ENCODE measurements at regions not wholly inside any gene's neighbourhood (a gene's known extent, or its start where the extent isn't known, plus 50 kb on each side); places are given as distances from the start of the nearest gene placed in this dataset.
"Not testable (repeated sequence)": the region's sequence is repeated elsewhere in the genome, so short reads cannot be mapped to it uniquely, and the experiment has no call there.

GRCh38 chr21:30042443-30042842 is 102.6 kb upstream of the GRIK1 start:
- WGBS, 2 donors = 87 to 95% methylated on average over 1 of the region's 1 CpG
- Histone ChIP-seq H3K4me3 (no peak overlapping the region), H3K36me3 (no peaks in the 10 kb centered on the region), H3K4me1 (no peaks in the 10 kb centered on the region), H3K27ac (no peak overlapping the region), H3K27me3 (no peaks in the 10 kb centered on the region), H3K9me3 (no peaks in the 10 kb centered on the region)
- TF ChIP-seq CTCF (IDR thresholded peaks at IDR 0.05) = no peak
- TF ChIP-seq POLR2AphosphoS5 (IDR thresholded peaks at IDR 0.05) = no peak
- TF ChIP-seq POLR2A (IDR thresholded peaks at IDR 0.05) = no peak
- DNase-seq = no peak
- intact Hi-C loops (cut with DNase I) = loop anchor here (5.0 kb wide), 1 partner anchor 1045 kb away; no protein-coding TSS in a partner anchor

- Histone ChIP-seq H3K9me3 (no peaks in the 10 kb centered on the region), H3K27me3 (no peaks in the 10 kb centered on the region), H3K27ac (no peak overlapping the region), H3K4me3 (no peak overlapping the region), H3K4me1 (no peaks in the 10 kb centered on the region), H3K36me3 (no peaks in the 10 kb centered on the region)
- 93 to 95% methylated on average over 12 of the region's 12 CpGs for WGBS, 2 donors
- intact Hi-C loops (cut with DNase I) = no loop called here
- DNase-seq = no peak
- TF ChIP-seq CTCF (IDR thresholded peaks at IDR 0.05) (no peak), POLR2AphosphoS5 (IDR thresholded peaks at IDR 0.05) (no peak), POLR2A (IDR thresholded peaks at IDR 0.05) (no peak), EP300 (IDR thresholded peaks at IDR 0.05) (no peak)
These were observed 93.6 kb upstream of the GRIK1 start for GRCh38 chr21:30033441-30033840.

- no peak for TF ChIP-seq CTCF (IDR thresholded peaks at IDR 0.05)
- no peak for TF ChIP-seq POLR2A (IDR thresholded peaks at IDR 0.05)
- TF ChIP-seq EP300 (IDR thresholded peaks at IDR 0.05) = no peak
- no peak for TF ChIP-seq POLR2AphosphoS5 (IDR thresholded peaks at IDR 0.05)
- H3K4me1 ChIP-seq = no peaks in the 10 kb centered on the region
- no peak for DNase-seq
- no peaks in the 10 kb centered on the region for H3K27me3 ChIP-seq
- intact Hi-C loops (cut with DNase I) = no loop called here
- H3K9me3 ChIP-seq = no peaks in the 10 kb centered on the region
- no peak overlapping the region for H3K27ac ChIP-seq
- no peak overlapping the region for H3K4me3 ChIP-seq
- WGBS, 2 donors = 53 to 72% methylated on average over 6 of the region's 6 CpGs
- no peaks in the 10 kb centered on the region for H3K36me3 ChIP-seq
These were observed 90.6 kb upstream of the GRIK1 start for GRCh38 chr21:30030416-30030815.

GRCh38 chr21:30028537-30028936 is 88.7 kb upstream of the GRIK1 start:
- Histone ChIP-seq H3K4me1 (no peaks in the 10 kb centered on the region), H3K36me3 (no peaks in the 10 kb centered on the region), H3K9me3 (no peaks in the 10 kb centered on the region), H3K27ac (no peak overlapping the region), H3K27me3 (no peaks in the 10 kb centered on the region), H3K4me3 (no peak overlapping the region)
- 71 to 73% methylated on average over 2 of the region's 2 CpGs for WGBS, 2 donors
- DNase-seq = no peak
- intact Hi-C loops (cut with DNase I) = no loop called here
- TF ChIP-seq CTCF (IDR thresholded peaks at IDR 0.05) = no peak
- TF ChIP-seq EP300 (IDR thresholded peaks at IDR 0.05) = no peak
- TF ChIP-seq POLR2A (IDR thresholded peaks at IDR 0.05) = no peak
- TF ChIP-seq POLR2AphosphoS5 (IDR thresholded peaks at IDR 0.05) = no peak

- H3K9me3 ChIP-seq = no peaks in the 10 kb centered on the region
- H3K27ac ChIP-seq = no peak overlapping the region
- H3K36me3 ChIP-seq = no peaks in the 10 kb centered on the region
- no peak for DNase-seq
- TF ChIP-seq CTCF (IDR thresholded peaks at IDR 0.05) = no peak
- no peak for TF ChIP-seq POLR2AphosphoS5 (IDR thresholded peaks at IDR 0.05)
- no peak for TF ChIP-seq POLR2A (IDR thresholded peaks at IDR 0.05)
- TF ChIP-seq EP300 (IDR thresholded peaks at IDR 0.05) = no peak
- no peaks in the 10 kb centered on the region for H3K27me3 ChIP-seq
- H3K4me1 ChIP-seq = no peaks in the 10 kb centered on the region
- intact Hi-C loops (cut with DNase I) = no loop called here
- WGBS, 2 donors = 69 to 75% methylated on average over 6 of the region's 6 CpGs
- no peak overlapping the region for H3K4me3 ChIP-seq
These were observed 88.2 kb upstream of the GRIK1 start for GRCh38 chr21:30027986-30028385.

- DNase-seq; H3K4me1 ChIP-seq; intact Hi-C loops (cut with DNase I); H3K36me3 ChIP-seq; H3K9me3 ChIP-seq; H3K27me3 ChIP-seq; H3K4me3 ChIP-seq; H3K27ac ChIP-seq: not testable (repeated sequence)
- WGBS, 2 donors = 68 to 86% methylated on average over 11 of the region's 11 CpGs
These were observed 83.3 kb upstream of the GRIK1 start for GRCh38 chr21:30023056-30023455.
